GM23338 (cell line): ENCODE measurements at regions not wholly inside any gene's neighbourhood (a gene's known extent, or its start where the extent isn't known, plus 50 kb on each side); places are given as distances from the start of the nearest gene placed in this dataset.

Experiments
- CREB1 ChIP-seq: fragments of 250-450 bp; sonication (Bioruptor Pico); IDR thresholded peaks from 2 replicates; pipeline ENCODE4 v1.5.0; 2020; ENCODE audit warnings: low read depth, mild to moderate bottlenecking, moderate library complexity
- CTCF ChIP-seq, 2 experiments: fragments of 200-600 bp in 1 of 2; sonication (generic) in 1 of 2; conservative IDR thresholded peaks; 2 replicates each; pipeline versions ENCODE4 v1.5.1 to v1.6.1; 2016 to 2017; ENCODE audit warnings: antibody characterized with exemption in 2 of 2, low read depth in 2 of 2, mild to moderate bottlenecking in 2 of 2, moderate library complexity in 1 of 2
- ETS1 ChIP-seq: IDR thresholded peaks from 2 replicates; pipeline ENCODE4 v1.6.1; 2016; ENCODE audit warnings: antibody characterized with exemption
- EZH2 ChIP-seq: fragments of 200-600 bp; sonication (generic); IDR thresholded peaks from one replicate; pipeline ENCODE4 v1.8.0; 2017; ENCODE audit warnings: antibody characterized with exemption, mild to moderate bottlenecking, low read depth; ENCODE audit not compliant: unreplicated experiment
- EZH2phosphoT487 ChIP-seq: fragments of 200-600 bp; sonication (generic); IDR thresholded peaks from one replicate; pipeline ENCODE4 v1.8.1; 2018; ENCODE audit warnings: antibody characterized with exemption; ENCODE audit not compliant: unreplicated experiment
- JUNB ChIP-seq: IDR thresholded peaks from one replicate; pipeline ENCODE4 v1.6.1; 2016; ENCODE audit warnings: antibody characterized with exemption; ENCODE audit not compliant: unreplicated experiment
- REST ChIP-seq: IDR thresholded peaks from one replicate; pipeline ENCODE4 v1.6.1; 2018; ENCODE audit warnings: antibody characterized with exemption; ENCODE audit not compliant: unreplicated experiment

GRCh38 chr3:178297199-178297598 lies 239.0 kb upstream of the KCNMB2 start:
- TF ChIP-seq REST (no peak), CREB1 (CRISPR knock-in tag) (no peak), CTCF (conservative IDR thresholded peaks at IDR 0.05; ENCODE audit: low read depth in 2 of 2) (no peak), JUNB (no peak), EZH2 (no peak), EZH2phosphoT487 (no peak), ETS1 (no peak)
